ENCODE measurements at regions not wholly inside any gene's neighbourhood (a gene's known extent, or its start where the extent isn't known, plus 50 kb on each side); places are given as distances from the start of the nearest gene placed in this dataset.
A peak's percentile ranks its signal among the peaks of the same experiment; 100 is the strongest.

DNA sequence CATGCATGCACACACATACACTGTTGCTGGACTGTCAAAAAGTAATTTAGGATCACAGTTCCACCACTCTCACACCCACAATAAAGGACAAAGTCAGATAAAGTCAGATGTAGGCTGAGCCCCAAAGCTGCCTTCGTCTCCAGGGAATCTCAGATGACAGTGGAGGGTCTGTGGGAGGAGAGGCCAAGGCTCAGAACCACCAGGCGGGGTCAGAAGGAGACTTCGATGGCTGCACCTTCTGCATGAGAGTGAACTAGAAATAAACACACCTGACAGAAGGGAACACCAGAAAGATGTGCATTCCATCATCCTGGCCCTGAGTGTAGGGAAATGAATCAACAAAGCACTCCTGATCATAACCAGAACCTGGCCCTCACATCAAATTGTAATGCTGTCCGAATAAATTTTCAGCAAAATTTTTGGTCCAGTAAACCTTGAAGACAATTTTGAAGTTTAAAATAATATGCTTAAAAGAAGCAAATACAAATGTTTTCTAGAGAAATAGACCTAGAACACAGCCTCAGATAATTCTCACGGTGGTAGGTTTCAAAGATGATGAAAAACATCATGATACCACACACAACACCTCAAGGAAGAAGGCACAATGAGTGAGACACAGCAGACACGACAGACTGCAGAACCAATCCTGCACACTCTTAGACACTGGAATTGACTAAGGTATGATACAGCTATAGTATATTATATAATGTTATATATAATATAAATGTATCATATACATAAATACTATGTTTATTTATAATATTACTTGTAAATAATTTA lies 269.8 kb upstream of the KLF6 start:
- H3K27ac Mint-ChIP-seq (ENCODE audit: unreplicated experiment), result no peak overlapping the region
- H3K4me3 Mint-ChIP-seq (ENCODE audit: unreplicated experiment), result no peak overlapping the region
- no peak for TF ChIP-seq CTCF (IDR thresholded peaks at IDR 0.05)
- no peaks in the 10 kb centered on the region for H3K27me3 Mint-ChIP-seq (ENCODE audit: unreplicated experiment)
- H3K9me3 Mint-ChIP-seq (ENCODE audit: unreplicated experiment), result no peaks in the 10 kb centered on the region
- peaks cover 29% of the 10 kb centered on the region for H3K4me1 Mint-ChIP-seq (ENCODE audit: unreplicated experiment)
- no peaks in the 10 kb centered on the region for H3K36me3 Mint-ChIP-seq (ENCODE audit: unreplicated experiment)
- DNase-seq (ENCODE audit: extremely low spot score, unreplicated experiment), result no peak

DNA sequence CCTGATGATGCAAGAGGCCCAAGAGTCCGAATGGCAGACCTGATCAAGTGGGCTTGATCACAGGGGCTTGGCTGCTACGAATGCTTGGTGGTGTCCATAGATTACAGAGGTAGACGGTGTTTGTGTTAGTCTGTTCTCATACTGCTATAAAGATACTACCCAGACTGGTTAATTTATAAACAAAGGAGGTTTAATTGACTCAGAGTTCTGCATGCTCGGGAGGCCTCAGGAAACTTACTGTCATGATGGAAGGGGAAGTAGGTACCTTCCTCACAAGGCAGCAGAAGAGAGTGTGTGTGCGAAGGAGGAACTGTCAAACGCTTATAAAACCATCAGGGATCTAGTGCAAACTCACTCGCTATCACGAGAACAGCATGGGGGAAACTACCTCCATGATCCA lies 268.9 kb upstream of the KLF6 start:
- no peaks in the 10 kb centered on the region for H3K9me3 Mint-ChIP-seq (ENCODE audit: unreplicated experiment)
- H3K36me3 Mint-ChIP-seq (ENCODE audit: unreplicated experiment), result no peaks in the 10 kb centered on the region
- H3K27ac Mint-ChIP-seq (ENCODE audit: unreplicated experiment), result no peak overlapping the region
- TF ChIP-seq CTCF (IDR thresholded peaks at IDR 0.05), result no peak
- no peak for DNase-seq (ENCODE audit: extremely low spot score, unreplicated experiment)
- no peaks in the 10 kb centered on the region for H3K27me3 Mint-ChIP-seq (ENCODE audit: unreplicated experiment)
- H3K4me3 Mint-ChIP-seq (ENCODE audit: unreplicated experiment), result no peak overlapping the region
- peaks cover 29% of the 10 kb centered on the region for H3K4me1 Mint-ChIP-seq (ENCODE audit: unreplicated experiment)

GRCh38 chr10:4051641-4052151 lies 266.7 kb upstream of the KLF6 start:
- peaks cover 15% of the 10 kb centered on the region for H3K4me1 Mint-ChIP-seq (ENCODE audit: unreplicated experiment)
- no peak overlapping the region for H3K4me3 Mint-ChIP-seq (ENCODE audit: unreplicated experiment)
- TF ChIP-seq CTCF (IDR thresholded peaks at IDR 0.05), result no peak
- DNase-seq (ENCODE audit: extremely low spot score, unreplicated experiment), result no peak
- H3K9me3 Mint-ChIP-seq (ENCODE audit: unreplicated experiment), result no peaks in the 10 kb centered on the region
- peak overlapping the region; percentile 72 for H3K27ac Mint-ChIP-seq (ENCODE audit: unreplicated experiment)
- no peaks in the 10 kb centered on the region for H3K36me3 Mint-ChIP-seq (ENCODE audit: unreplicated experiment)
- no peaks in the 10 kb centered on the region for H3K27me3 Mint-ChIP-seq (ENCODE audit: unreplicated experiment)

GRCh38 chr10:4051011-4051640 lies 266.1 kb upstream of the KLF6 start:
- Mint-ChIP-seq H3K27ac (ENCODE audit: unreplicated experiment) (peak overlapping the region; percentile 72), H3K4me3 (ENCODE audit: unreplicated experiment) (no peak overlapping the region), H3K27me3 (ENCODE audit: unreplicated experiment) (no peaks in the 10 kb centered on the region), H3K4me1 (ENCODE audit: unreplicated experiment) (peaks cover 15% of the 10 kb centered on the region), H3K9me3 (ENCODE audit: unreplicated experiment) (no peaks in the 10 kb centered on the region), H3K36me3 (ENCODE audit: unreplicated experiment) (no peaks in the 10 kb centered on the region)
- DNase-seq (ENCODE audit: extremely low spot score, unreplicated experiment), result no peak
- no peak for TF ChIP-seq CTCF (IDR thresholded peaks at IDR 0.05)

- TF ChIP-seq CTCF (IDR thresholded peaks at IDR 0.05), result no peak
- Mint-ChIP-seq H3K9me3 (ENCODE audit: unreplicated experiment) (no peaks in the 10 kb centered on the region), H3K27me3 (ENCODE audit: unreplicated experiment) (no peaks in the 10 kb centered on the region), H3K4me1 (ENCODE audit: unreplicated experiment) (peaks cover 15% of the 10 kb centered on the region), H3K36me3 (ENCODE audit: unreplicated experiment) (no peaks in the 10 kb centered on the region), H3K27ac (ENCODE audit: unreplicated experiment) (no peak overlapping the region), H3K4me3 (ENCODE audit: unreplicated experiment) (no peak overlapping the region)
- no peak for DNase-seq (ENCODE audit: extremely low spot score, unreplicated experiment)
Measured at GRCh38 chr10:4050061-4050460, 265.1 kb upstream of the KLF6 start.

Data from osteocyte (in vitro differentiated cells).